ENCODE measurements at regions not wholly inside any gene's neighbourhood (a gene's known extent, or its start where the extent isn't known, plus 50 kb on each side); places are given as distances from the start of the nearest gene placed in this dataset.
"Not testable (repeated sequence)": the region's sequence is repeated elsewhere in the genome, so short reads cannot be mapped to it uniquely, and the experiment has no call there.

- no peak for ATAC-seq
- no peak for TF ChIP-seq CREB5 (CRISPR knock-in tag; IDR thresholded peaks at IDR 0.05; ENCODE audit: low read depth)
- no peak for TF ChIP-seq GLIS3 (CRISPR knock-in tag; IDR thresholded peaks at IDR 0.05)
- TF ChIP-seq TCF4 (CRISPR knock-in tag; IDR thresholded peaks at IDR 0.05; ENCODE audit: borderline replicate concordance): peak; percentile 84
- TF ChIP-seq TOX (CRISPR knock-in tag; IDR thresholded peaks at IDR 0.05; ENCODE audit: borderline replicate concordance): no peak
- no peak for TF ChIP-seq ZNF565 (CRISPR knock-in tag; conservative IDR thresholded peaks at IDR 0.05; ENCODE audit: low read depth)
- TF ChIP-seq ZFP3 (CRISPR knock-in tag; IDR thresholded peaks at IDR 0.05): no peak
- no peak for TF ChIP-seq ZC3H10 (CRISPR knock-in tag; IDR thresholded peaks at IDR 0.05)
- no peak for TF ChIP-seq CSDC2 (CRISPR knock-in tag; IDR thresholded peaks at IDR 0.05)
- TF ChIP-seq ARNTL (CRISPR knock-in tag; IDR thresholded peaks at IDR 0.05; ENCODE audit: borderline replicate concordance, low read depth): no peak
- no peak for TF ChIP-seq ZNF8 (CRISPR knock-in tag; IDR thresholded peaks at IDR 0.05)
- peak; percentile 23; the same call in 1 of the 2 replicates for TF ChIP-seq ISL1 (CRISPR knock-in tag; IDR thresholded peaks at IDR 0.05)
- TF ChIP-seq BACH2 (CRISPR knock-in tag; IDR thresholded peaks at IDR 0.05; ENCODE audit: borderline replicate concordance): no peak
- peak; percentile 67; the same call in 1 of the 2 replicates for TF ChIP-seq TSHZ2 (CRISPR knock-in tag; IDR thresholded peaks at IDR 0.05)
- TF ChIP-seq ZNF70 (CRISPR knock-in tag; IDR thresholded peaks at IDR 0.05): no peak
Measured at GRCh38 chr10:27330074-27330473, 89.5 kb upstream of the ACBD5 start.

GRCh38 chr10:27328946-27329345 is 88.3 kb upstream of the ACBD5 start:
- TF ChIP-seq TSHZ2 (CRISPR knock-in tag; IDR thresholded peaks at IDR 0.05): peak; percentile 96
- peak; percentile 49; the same call in 1 of the 2 replicates for TF ChIP-seq ARNTL (CRISPR knock-in tag; IDR thresholded peaks at IDR 0.05; ENCODE audit: borderline replicate concordance, low read depth)
- TF ChIP-seq CSRNP3 (CRISPR knock-in tag; IDR thresholded peaks at IDR 0.05): peak; percentile 98
- TF ChIP-seq ZNF70 (CRISPR knock-in tag; IDR thresholded peaks at IDR 0.05): no peak
- peak; percentile 100 for TF ChIP-seq TCF4 (CRISPR knock-in tag; IDR thresholded peaks at IDR 0.05; ENCODE audit: borderline replicate concordance)
- TF ChIP-seq RARB (CRISPR knock-in tag; IDR thresholded peaks at IDR 0.05): no peak
- peak; percentile 79 for TF ChIP-seq ESRRG (CRISPR knock-in tag; IDR thresholded peaks at IDR 0.05)
- TF ChIP-seq ZNF565 (CRISPR knock-in tag; conservative IDR thresholded peaks at IDR 0.05; ENCODE audit: low read depth): no peak
- peak; percentile 91 for TF ChIP-seq CREB5 (CRISPR knock-in tag; IDR thresholded peaks at IDR 0.05; ENCODE audit: low read depth)
- 0 out of 2 replicates have a peak, but pooled peaks have one; percentile 39 for TF ChIP-seq GLIS3 (CRISPR knock-in tag; IDR thresholded peaks at IDR 0.05)
- peak; percentile 94 for TF ChIP-seq ISL1 (CRISPR knock-in tag; IDR thresholded peaks at IDR 0.05)
- TF ChIP-seq SNAI2 (CRISPR knock-in tag; IDR thresholded peaks at IDR 0.05): peak; percentile 91; the same call in 1 of the 2 replicates
- no peak for TF ChIP-seq CSDC2 (CRISPR knock-in tag; IDR thresholded peaks at IDR 0.05)
- no peak for TF ChIP-seq PPARA (CRISPR knock-in tag; IDR thresholded peaks at IDR 0.05; ENCODE audit: borderline replicate concordance)
- peak; percentile 74 for TF ChIP-seq ZNF8 (CRISPR knock-in tag; IDR thresholded peaks at IDR 0.05)
- no peak for TF ChIP-seq PATZ1 (CRISPR knock-in tag; IDR thresholded peaks at IDR 0.05; ENCODE audit: borderline replicate concordance)
- ATAC-seq: no peak

GRCh38 chr10:27326748-27327147 is 86.2 kb upstream of the ACBD5 start:
- ATAC-seq: not testable (repeated sequence)
